Activated CD8-positive, alpha-beta T cell treated with anti-CD3 and anti-CD28 coated beads for 36 hours (primary cell): ENCODE measurements at regions not wholly inside any gene's neighbourhood (a gene's known extent, or its start where the extent isn't known, plus 50 kb on each side); places are given as distances from the start of the nearest gene placed in this dataset.

Source experiments
- ATAC-seq: fragments of 200-7000 bp; cut with Tn5 transposase; one replicate; pipeline ENCODE4 v1.10.0; 2021; ENCODE audit warnings: mild to moderate bottlenecking, moderate library complexity
- CTCF ChIA-PET: fragments of 350-600 bp; sonication (Branson Sonifier 250); formaldehyde crosslinking; loops from one replicate; lab custom pipeline; 2021; ENCODE audit warnings: antibody characterized with exemption; lab: Charles Lee
- POLR2A ChIA-PET: fragments of 350-600 bp; sonication (Branson Sonifier 250); formaldehyde crosslinking; loops from one replicate; lab custom pipeline; 2021; ENCODE audit warnings: antibody characterized with exemption; lab: Charles Lee
- DNase-seq: peaks from one replicate; pipeline ENCODE4 v3.0.0-alpha.2; 2020
- H3K27ac Mint-ChIP-seq: one replicate; pipeline ENCODE4 v1.8.0; 2021; ENCODE audit warnings: mild to moderate bottlenecking, mixed read lengths
- H3K27me3 Mint-ChIP-seq: one replicate; pipeline ENCODE4 v1.8.0; 2021; ENCODE audit warnings: mixed read lengths
- H3K36me3 Mint-ChIP-seq: one replicate; pipeline ENCODE4 v1.8.0; 2021; ENCODE audit warnings: low read depth, mixed read lengths
- H3K4me1 Mint-ChIP-seq: one replicate; pipeline ENCODE4 v1.8.0; 2021; ENCODE audit warnings: low read depth, mixed read lengths
- H3K4me3 Mint-ChIP-seq: one replicate; pipeline ENCODE4 v1.8.0; 2021; ENCODE audit warnings: mild to moderate bottlenecking, moderate library complexity, mixed read lengths
- H3K9me3 Mint-ChIP-seq: one replicate; pipeline ENCODE4 v1.8.0; 2021; ENCODE audit warnings: mixed read lengths
- CTCF ChIP-seq: fragments of 200-600 bp; IDR thresholded peaks from one replicate; pipeline ENCODE4 v1.8.0; 2022; ENCODE audit warnings: antibody characterized with exemption, mild to moderate bottlenecking
- intact Hi-C: fragments of 100-400 bp; cut with micrococcal nuclease; formaldehyde crosslinking; loops from one replicate; pipeline ENCODE4 v1.10.0; 2022

- H3K9me3 Mint-ChIP-seq: peaks cover 4% of the 10 kb centered on the region
- DNase-seq: no peak
- H3K36me3 Mint-ChIP-seq: no peaks in the 10 kb centered on the region
- no peaks in the 10 kb centered on the region for H3K27me3 Mint-ChIP-seq
- CTCF ChIA-PET: no interaction called here
- POLR2A ChIA-PET: no interaction called here
- intact Hi-C loops: no loop called here
- no peak overlapping the region for H3K4me3 Mint-ChIP-seq
- no peak for ATAC-seq
- TF ChIP-seq CTCF: no peak
- H3K4me1 Mint-ChIP-seq: no peaks in the 10 kb centered on the region
- no peak overlapping the region for H3K27ac Mint-ChIP-seq
Observed at GRCh38 chr4:179583221-179583620, 2141.0 kb upstream of the AGA start.

GRCh38 chr4:179584101-179584500 lies 2141.9 kb upstream of the AGA start:
- H3K27me3 Mint-ChIP-seq: no peaks in the 10 kb centered on the region
- no peak overlapping the region for H3K4me3 Mint-ChIP-seq
- intact Hi-C loops: no loop called here
- ATAC-seq (no peak), DNase-seq (no peak)
- H3K27ac Mint-ChIP-seq: no peak overlapping the region
- POLR2A ChIA-PET: no interaction called here
- no peaks in the 10 kb centered on the region for H3K4me1 Mint-ChIP-seq
- no peak for TF ChIP-seq CTCF
- peaks cover 4% of the 10 kb centered on the region for H3K9me3 Mint-ChIP-seq
- CTCF ChIA-PET: no interaction called here
- no peaks in the 10 kb centered on the region for H3K36me3 Mint-ChIP-seq

GRCh38 chr4:179585761-179586160 lies 2143.5 kb upstream of the AGA start:
- intact Hi-C loops: no loop called here
- no peak for TF ChIP-seq CTCF
- H3K4me1 Mint-ChIP-seq: no peaks in the 10 kb centered on the region
- no peak overlapping the region for H3K27ac Mint-ChIP-seq
- POLR2A ChIA-PET: no interaction called here
- DNase-seq (no peak), ATAC-seq (no peak)
- no peak overlapping the region for H3K4me3 Mint-ChIP-seq
- CTCF ChIA-PET: no interaction called here
- H3K9me3 Mint-ChIP-seq: peaks cover 5% of the 10 kb centered on the region
- no peaks in the 10 kb centered on the region for H3K36me3 Mint-ChIP-seq
- no peaks in the 10 kb centered on the region for H3K27me3 Mint-ChIP-seq

- H3K27ac Mint-ChIP-seq: no peak overlapping the region
- H3K9me3 Mint-ChIP-seq: peaks cover 5% of the 10 kb centered on the region
- POLR2A ChIA-PET: no interaction called here
- intact Hi-C loops: no loop called here
- H3K4me3 Mint-ChIP-seq: no peak overlapping the region
- no peaks in the 10 kb centered on the region for H3K36me3 Mint-ChIP-seq
- no peaks in the 10 kb centered on the region for H3K27me3 Mint-ChIP-seq
- no peak for DNase-seq
- no peaks in the 10 kb centered on the region for H3K4me1 Mint-ChIP-seq
- CTCF ChIA-PET: no interaction called here
- TF ChIP-seq CTCF: no peak
- no peak for ATAC-seq
Observed at GRCh38 chr4:179586460-179586859, 2144.2 kb upstream of the AGA start.

- no peak for ATAC-seq
- intact Hi-C loops: no loop called here
Observed at GRCh38 chr4:179595671-179596410, 2153.6 kb upstream of the AGA start.

More at GRCh38 chr4:179595671-179596410, 2153.6 kb upstream of the AGA start:
- Mint-ChIP-seq H3K4me1 (no peaks in the 10 kb centered on the region), H3K36me3 (no peaks in the 10 kb centered on the region), H3K9me3 (peaks cover 2% of the 10 kb centered on the region), H3K4me3 (no peak overlapping the region), H3K27ac (no peak overlapping the region), H3K27me3 (no peaks in the 10 kb centered on the region)
- TF ChIP-seq CTCF: no peak
- POLR2A ChIA-PET: no interaction called here
- CTCF ChIA-PET: no interaction called here
- no peak for DNase-seq
